Fibroblast of lung (primary cell): ENCODE measurements at regions not wholly inside any gene's neighbourhood (a gene's known extent, or its start where the extent isn't known, plus 50 kb on each side); places are given as distances from the start of the nearest gene placed in this dataset.

Experiments
- DNase-seq, 2 donors: peaks; one replicate each; pipeline versions ENCODE4 v3.0.0 to v3.0.0-alpha.2; 2010; ENCODE audit warnings: low read depth in 2 of 2
- H2AFZ ChIP-seq: 2 replicates; pipeline ENCODE4 v1.5.1; 2012; ENCODE audit warnings: low read length, control low read depth, inconsistent platforms
- H3K27ac ChIP-seq: 2 replicates; pipeline ENCODE4 v1.5.1; 2011; ENCODE audit warnings: low read length, control low read depth; ENCODE audit not compliant: insufficient read depth
- H3K27me3 ChIP-seq: 2 replicates; pipeline ENCODE4 v1.5.1; 2011; ENCODE audit warnings: mild to moderate bottlenecking, low read length; ENCODE audit not compliant: control insufficient read depth, insufficient read depth
- H3K36me3 ChIP-seq: 2 replicates; pipeline ENCODE4 v1.5.1; 2011; ENCODE audit warnings: low read length; ENCODE audit not compliant: control insufficient read depth, insufficient read depth
- H3K4me1 ChIP-seq: 2 replicates; pipeline ENCODE4 v1.5.1; 2011; ENCODE audit warnings: low read length; ENCODE audit not compliant: control insufficient read depth, insufficient read depth; ENCODE audit errors: extremely low read depth
- H3K4me2 ChIP-seq: 2 replicates; pipeline ENCODE4 v1.5.1; 2011; ENCODE audit warnings: low read length, control low read depth; ENCODE audit not compliant: insufficient read depth; ENCODE audit errors: extremely low read depth
- H3K4me3 ChIP-seq, 4 experiments: fragments of 200-600 bp in 1 of 4; sonication (generic) in 1 of 4; replicated peaks in 1 of 4; 2 replicates each; pipeline ENCODE4 v1.5.1; 2011 to 2016; ENCODE audit warnings: low read length in 4 of 4, low read depth in 3 of 4, mild to moderate bottlenecking in 3 of 4, control low read depth in 2 of 4, inconsistent platforms in 1 of 4, mixed read lengths in 1 of 4; ENCODE audit not compliant: insufficient read depth in 1 of 4; ENCODE audit errors: control extremely low read depth in 1 of 4
- H3K79me2 ChIP-seq: 2 replicates; pipeline ENCODE4 v1.5.1; 2012; ENCODE audit warnings: mild to moderate bottlenecking, low read length, inconsistent platforms; ENCODE audit not compliant: control insufficient read depth, insufficient read depth
- H3K9ac ChIP-seq: 2 replicates; pipeline ENCODE4 v1.5.1; 2011; ENCODE audit warnings: mild to moderate bottlenecking, low read length, control low read depth; ENCODE audit not compliant: insufficient read depth
- H3K9me3 ChIP-seq: 2 replicates; pipeline ENCODE4 v1.5.1; 2012; ENCODE audit warnings: low read depth, low read length; ENCODE audit not compliant: control insufficient read depth, insufficient read depth
- H4K20me1 ChIP-seq: 2 replicates; pipeline ENCODE4 v1.5.1; 2011; ENCODE audit warnings: low read length; ENCODE audit not compliant: control insufficient read depth, insufficient read depth; ENCODE audit errors: extremely low read depth
- CTCF ChIP-seq, 2 donors: IDR thresholded peaks in 1 of 2; conservative IDR thresholded peaks in 1 of 2; 1 replicate in 1 of 2; 2 replicates in 1 of 2; pipeline ENCODE4 v1.5.1; 2011 to 2012; ENCODE audit warnings: low read length in 2 of 2, control low read depth in 1 of 2, inconsistent platforms in 1 of 2, low read depth in 1 of 2, mild to moderate bottlenecking in 1 of 2
- EZH2 ChIP-seq: IDR thresholded peaks from 2 replicates; pipeline ENCODE4 v1.5.1; 2012; ENCODE audit warnings: low read length, control low read depth, mild to moderate bottlenecking; ENCODE audit errors: missing control alignments

DNA sequence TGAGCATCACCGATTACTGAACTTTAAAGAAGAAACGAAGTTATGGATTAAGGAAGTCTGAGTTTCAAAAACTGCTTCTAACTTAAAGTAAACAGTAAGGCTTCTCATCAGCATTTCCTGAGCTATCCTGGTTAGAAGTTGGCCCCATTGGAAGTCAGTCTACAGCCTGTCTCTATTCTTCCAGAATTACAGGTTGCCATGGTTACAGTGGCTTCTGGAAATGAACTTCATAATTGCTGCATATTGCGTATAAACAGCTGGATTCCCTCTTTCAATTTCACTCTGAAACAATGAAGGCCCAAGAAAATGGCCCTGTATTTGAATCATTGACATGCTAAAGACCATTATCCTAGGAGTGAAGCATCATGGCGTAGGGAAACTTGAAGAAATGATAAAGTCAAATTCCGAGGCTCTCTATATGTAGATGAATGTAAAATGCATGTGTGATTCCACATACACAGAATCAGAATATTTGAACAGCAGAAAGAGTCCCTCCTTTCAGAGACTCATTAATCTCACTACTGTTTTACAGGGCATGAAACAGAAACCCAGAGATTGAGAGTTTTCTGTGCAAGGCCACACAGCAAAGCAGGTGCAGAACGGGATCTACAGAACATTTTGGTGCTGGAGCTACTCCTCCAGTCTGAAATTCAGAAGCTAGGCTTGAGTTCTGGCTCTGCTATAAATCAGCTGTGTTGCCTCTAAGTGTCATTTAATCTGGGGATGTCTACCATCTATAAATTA, 856.4 kb upstream of the CELF4 start:
- Histone ChIP-seq H4K20me1 (no peaks in the 10 kb centered on the region), H3K79me2 (no peaks in the 10 kb centered on the region), H3K4me1 (no peaks in the 10 kb centered on the region), H3K9me3 (no peaks in the 10 kb centered on the region), H3K9ac (no peak overlapping the region), H2AFZ (no peak overlapping the region), H3K27ac (no peak overlapping the region), H3K27me3 (no peaks in the 10 kb centered on the region), H3K4me2 (no peak overlapping the region), H3K4me3 (no peak overlapping the region), H3K36me3 (no peaks in the 10 kb centered on the region)
- DNase-seq: no peak
- no peak for TF ChIP-seq EZH2
- no peak for TF ChIP-seq CTCF (conservative IDR thresholded peaks at IDR 0.05 in 1 of 2, IDR thresholded peaks at IDR 0.05 in 1 of 2; ENCODE audit: low read depth in 1 of 2, low read length in 2 of 2)

DNA sequence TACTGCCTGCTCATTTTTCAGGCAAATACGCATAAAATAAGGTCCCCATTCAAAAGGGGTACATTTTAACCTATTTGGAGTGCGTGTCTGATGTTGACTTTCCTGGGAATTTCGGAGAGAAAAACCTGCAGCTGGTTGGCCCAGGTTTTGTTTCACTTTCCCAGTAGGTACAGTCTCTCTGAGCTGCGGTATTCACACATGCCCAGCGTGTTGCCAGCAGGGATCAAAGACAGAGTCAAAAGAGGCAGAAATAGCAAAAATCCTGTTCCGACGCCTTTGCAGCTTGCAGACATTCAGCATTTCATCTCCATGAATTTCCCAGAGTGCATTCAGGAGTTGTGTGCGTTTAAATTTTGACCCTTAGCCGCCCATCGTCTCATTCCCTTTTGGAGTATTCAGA, 855.4 kb upstream of the CELF4 start:
- no peak for TF ChIP-seq EZH2
- TF ChIP-seq CTCF (conservative IDR thresholded peaks at IDR 0.05 in 1 of 2, IDR thresholded peaks at IDR 0.05 in 1 of 2; ENCODE audit: low read depth in 1 of 2, low read length in 2 of 2): no peak
- no peak for DNase-seq
- Histone ChIP-seq H3K36me3 (no peaks in the 10 kb centered on the region), H3K27me3 (no peaks in the 10 kb centered on the region), H3K9ac (no peak overlapping the region), H3K4me2 (no peak overlapping the region), H3K4me1 (no peaks in the 10 kb centered on the region), H3K9me3 (no peaks in the 10 kb centered on the region), H4K20me1 (no peaks in the 10 kb centered on the region), H2AFZ (no peak overlapping the region), H3K27ac (no peak overlapping the region), H3K79me2 (no peaks in the 10 kb centered on the region), H3K4me3 (no peak overlapping the region)

DNA sequence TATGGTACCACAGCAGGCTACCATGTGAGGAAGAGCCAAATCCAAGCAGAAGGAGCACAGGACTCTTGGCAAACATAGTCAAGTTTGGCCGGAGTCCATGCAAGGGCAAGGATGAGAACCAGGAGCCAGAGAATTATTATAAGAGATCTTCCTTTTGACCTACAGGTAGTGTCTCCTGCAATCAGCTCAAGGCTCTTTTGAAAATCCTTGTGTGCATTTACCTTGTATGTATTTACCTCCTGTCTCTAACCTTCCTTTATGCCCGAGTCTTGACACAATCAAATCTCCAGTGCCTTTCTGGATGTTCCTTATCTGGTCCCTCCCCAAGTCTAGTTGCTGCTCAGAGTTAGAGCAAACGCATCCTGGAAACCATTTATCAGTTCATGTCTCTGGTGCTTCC, 855.0 kb upstream of the CELF4 start:
- Histone ChIP-seq H3K36me3 (no peaks in the 10 kb centered on the region), H3K4me3 (no peak overlapping the region), H3K27me3 (no peaks in the 10 kb centered on the region), H3K4me1 (no peaks in the 10 kb centered on the region), H3K9ac (no peak overlapping the region), H3K4me2 (no peak overlapping the region), H3K27ac (no peak overlapping the region), H4K20me1 (no peaks in the 10 kb centered on the region), H3K79me2 (no peaks in the 10 kb centered on the region), H2AFZ (no peak overlapping the region), H3K9me3 (no peaks in the 10 kb centered on the region)
- TF ChIP-seq CTCF (conservative IDR thresholded peaks at IDR 0.05 in 1 of 2, IDR thresholded peaks at IDR 0.05 in 1 of 2; ENCODE audit: low read depth in 1 of 2, low read length in 2 of 2) (no peak), EZH2 (no peak)
- no peak for DNase-seq
